HG03378 (cell line): ENCODE measurements at regions not wholly inside any gene's neighbourhood (a gene's known extent, or its start where the extent isn't known, plus 50 kb on each side); places are given as distances from the start of the nearest gene placed in this dataset.
A peak's percentile ranks its signal among the peaks of the same experiment; 100 is the strongest.

ENCODE experiments used
- ATAC-seq: cut with Tn5 transposase; IDR thresholded peaks from one replicate; pipeline ENCODE4 v1.9.1; 2021; ENCODE audit warnings: mild to moderate bottlenecking, moderate library complexity; ENCODE audit not compliant: unreplicated experiment

DNA sequence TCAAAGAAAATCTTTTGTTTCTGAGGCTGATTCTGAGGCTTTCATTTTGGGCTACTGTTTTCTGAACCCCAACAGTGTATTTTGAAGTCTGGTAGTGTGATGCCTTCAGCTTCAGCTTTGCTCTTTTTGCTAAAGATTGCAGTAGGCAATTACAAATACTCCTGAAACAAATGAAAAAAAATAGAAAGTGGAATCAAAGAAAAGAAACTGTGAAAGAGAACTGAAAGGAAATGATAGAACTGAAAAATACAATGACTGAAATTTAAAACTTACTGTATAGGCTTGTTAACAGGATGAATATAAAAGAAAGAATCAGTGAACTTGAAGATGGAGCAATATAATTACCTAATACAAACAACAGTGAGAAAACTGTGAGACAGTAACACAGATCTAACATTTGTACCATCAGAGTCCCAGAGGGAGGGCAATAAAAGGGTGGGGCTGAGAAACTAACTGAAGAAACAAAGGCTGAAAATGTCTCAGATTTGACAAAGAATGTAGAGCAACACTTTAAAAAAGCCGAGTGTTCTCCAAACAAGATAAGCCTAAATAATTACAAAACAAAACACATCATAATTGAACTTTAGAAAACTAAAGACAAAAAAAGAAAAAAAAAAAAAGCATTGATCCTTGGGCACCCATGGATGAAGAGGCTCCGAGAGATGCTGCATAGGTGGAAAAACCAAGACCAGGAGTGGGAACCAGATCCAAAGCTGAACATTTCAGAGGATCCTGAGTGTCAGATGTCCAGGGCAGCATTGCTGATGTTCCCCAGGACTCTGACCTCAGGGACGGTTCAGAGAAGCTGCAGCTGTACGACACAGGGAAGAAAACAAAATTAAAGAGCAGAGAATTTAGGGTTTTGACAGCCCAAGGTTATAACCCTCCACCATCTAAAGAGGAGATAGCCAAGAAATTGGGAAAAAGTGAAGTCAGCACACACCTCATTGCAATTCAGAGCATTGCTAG lies 223.2 kb upstream of the IGFBP3 start:
- no peak for ATAC-seq

DNA sequence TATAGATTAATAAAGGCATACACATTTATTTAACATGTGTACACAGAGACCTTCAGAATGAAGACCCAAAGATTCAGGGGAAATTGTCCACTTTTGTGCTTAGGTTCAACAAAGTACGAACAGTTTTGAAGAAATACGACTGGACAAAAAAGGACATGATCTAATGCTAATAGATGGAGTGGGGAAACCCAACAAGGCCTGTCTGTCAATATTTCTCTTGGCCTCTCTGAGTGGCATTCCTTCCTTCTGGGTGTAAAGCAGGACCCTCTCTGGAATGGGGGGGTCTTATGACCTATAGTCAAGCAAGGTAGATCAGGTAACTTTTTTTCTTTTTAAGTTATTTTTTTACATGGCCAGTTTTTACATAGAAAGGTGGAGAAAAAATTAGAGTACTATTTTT lies 222.3 kb upstream of the IGFBP3 start:
- no peak for ATAC-seq

DNA sequence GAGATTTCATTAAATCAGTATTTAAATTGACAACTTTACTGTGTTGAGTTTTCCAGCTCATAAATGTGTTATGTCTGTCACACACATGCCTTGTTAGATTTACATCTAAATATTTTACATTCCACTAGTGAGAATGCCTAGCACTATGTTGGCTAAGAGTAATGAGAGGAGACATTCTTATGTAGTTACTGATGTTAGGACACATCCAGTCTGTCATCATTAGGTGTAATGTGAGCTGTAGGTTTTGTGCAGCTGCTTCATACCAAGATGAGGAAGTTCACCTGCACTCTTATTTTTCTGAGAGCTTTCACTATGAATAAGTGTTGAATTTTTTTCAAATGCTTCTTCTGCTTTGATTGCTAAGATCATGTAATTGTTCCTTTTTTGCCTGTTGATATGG lies 218.0 kb upstream of the IGFBP3 start:
- peak; percentile 82 for ATAC-seq

DNA sequence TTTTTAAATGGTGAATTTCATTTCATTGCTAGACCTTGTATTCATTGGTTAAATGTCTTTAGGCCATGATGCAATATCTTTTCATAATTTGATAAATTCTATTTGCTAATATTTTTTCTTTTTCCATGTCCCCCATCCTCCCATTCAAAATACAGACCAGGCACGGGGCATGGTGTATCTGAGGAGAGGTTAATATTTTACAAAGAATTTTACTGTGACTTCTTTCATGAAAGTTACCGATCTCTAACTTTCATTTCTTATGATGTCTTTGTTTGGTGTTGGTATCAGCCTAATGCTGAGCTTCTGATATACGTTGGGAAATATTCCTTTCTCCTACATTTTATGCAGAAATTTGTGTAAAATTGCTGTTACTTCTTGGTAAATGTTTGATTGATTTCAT lies 216.7 kb upstream of the IGFBP3 start:
- no peak for ATAC-seq

DNA sequence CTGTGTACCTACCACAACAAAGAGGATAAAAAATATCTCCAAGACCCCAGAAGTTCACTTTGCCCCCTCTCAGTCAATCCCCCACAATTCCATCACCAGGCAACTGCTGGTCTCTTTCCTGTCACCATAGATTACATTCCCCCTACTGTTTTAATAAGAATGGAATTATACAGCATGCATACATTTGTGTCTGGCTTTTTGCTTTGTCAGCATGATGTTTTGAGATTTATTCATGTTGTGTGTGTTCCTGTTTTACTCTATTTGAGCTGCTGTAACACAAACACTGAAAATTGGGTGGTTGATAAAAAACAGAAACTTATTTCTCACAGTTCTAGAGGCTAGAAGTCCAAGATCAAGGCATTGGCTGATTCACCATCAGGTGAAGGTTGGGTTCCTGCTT lies 214.5 kb upstream of the IGFBP3 start:
- ATAC-seq: no peak

DNA sequence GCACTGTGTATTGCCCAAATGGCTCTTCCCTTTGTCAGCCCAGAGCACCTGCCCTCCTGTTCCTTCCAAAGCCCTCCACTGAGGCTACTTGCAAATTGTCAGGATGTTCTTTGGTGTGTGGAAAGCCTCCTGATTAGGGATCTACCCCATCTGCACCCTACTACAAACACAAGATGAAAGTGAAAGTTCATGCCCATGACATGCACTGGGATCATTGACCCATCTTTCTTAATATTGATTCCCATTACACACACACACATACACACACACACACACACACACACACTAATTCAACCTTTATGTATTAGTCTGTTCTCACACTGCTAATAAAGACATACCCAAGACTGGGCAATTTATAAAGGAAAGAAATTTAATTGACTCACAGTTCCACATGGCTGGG lies 213.7 kb upstream of the IGFBP3 start:
- ATAC-seq: no peak

DNA sequence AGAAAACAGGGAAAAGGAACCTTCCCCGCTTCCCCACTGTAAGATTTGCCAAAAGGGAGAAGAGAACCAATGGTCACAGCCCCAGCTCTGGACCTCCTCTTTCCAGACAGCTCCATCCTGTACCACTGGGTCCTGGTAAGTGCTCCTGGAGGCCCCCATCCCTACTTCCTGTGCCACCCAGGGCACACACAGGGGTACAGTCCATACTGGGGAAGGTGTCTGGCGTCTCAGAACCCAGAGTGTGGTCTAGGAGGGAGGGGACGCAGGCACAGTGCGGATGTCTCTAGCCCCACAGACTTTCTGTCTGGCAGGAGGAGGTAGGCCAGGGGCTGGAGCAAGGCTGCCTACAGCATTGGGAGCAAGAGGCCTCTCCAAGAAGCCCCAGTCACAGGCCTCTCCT lies 213.3 kb upstream of the IGFBP3 start:
- no peak for ATAC-seq

DNA sequence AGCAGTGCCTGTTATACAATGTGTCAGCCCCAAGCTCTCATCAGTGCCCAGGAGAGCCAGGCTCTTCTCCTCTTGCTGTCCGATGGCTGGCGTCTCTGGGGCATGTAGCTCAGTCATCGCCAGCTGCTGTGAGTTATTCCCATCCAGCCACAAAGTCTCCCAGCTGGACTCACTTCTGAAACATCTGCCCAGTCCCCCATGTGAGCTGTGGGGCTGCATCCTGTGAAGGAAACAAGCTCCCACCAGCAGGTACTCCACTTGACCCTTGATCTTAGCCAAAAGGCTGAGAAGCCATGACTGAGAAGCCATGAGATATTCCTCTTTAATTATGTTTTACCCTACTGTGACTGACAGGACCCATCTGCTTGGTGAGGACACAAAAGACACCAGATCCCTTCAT lies 212.7 kb upstream of the IGFBP3 start:
- no peak for ATAC-seq

DNA sequence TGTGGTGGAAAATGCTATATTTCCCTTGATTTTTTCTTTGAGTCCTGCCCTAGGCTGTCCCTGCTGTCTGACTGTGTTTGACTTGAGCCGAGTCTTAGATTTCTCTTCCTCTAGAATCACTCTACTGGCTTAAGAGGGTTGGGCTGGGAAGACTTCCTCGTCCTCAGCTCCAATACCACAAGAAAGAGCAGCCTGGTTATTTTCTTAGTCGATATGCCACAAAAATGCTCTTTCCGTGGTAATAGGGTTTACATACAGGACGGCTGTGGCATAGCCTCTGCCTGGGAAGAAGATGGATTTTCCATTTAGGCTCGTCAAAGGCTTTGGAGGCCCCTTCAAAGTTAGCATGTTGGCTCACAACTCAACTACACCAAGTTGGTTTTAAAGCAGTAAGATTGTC lies 212.0 kb upstream of the IGFBP3 start:
- ATAC-seq: no peak

DNA sequence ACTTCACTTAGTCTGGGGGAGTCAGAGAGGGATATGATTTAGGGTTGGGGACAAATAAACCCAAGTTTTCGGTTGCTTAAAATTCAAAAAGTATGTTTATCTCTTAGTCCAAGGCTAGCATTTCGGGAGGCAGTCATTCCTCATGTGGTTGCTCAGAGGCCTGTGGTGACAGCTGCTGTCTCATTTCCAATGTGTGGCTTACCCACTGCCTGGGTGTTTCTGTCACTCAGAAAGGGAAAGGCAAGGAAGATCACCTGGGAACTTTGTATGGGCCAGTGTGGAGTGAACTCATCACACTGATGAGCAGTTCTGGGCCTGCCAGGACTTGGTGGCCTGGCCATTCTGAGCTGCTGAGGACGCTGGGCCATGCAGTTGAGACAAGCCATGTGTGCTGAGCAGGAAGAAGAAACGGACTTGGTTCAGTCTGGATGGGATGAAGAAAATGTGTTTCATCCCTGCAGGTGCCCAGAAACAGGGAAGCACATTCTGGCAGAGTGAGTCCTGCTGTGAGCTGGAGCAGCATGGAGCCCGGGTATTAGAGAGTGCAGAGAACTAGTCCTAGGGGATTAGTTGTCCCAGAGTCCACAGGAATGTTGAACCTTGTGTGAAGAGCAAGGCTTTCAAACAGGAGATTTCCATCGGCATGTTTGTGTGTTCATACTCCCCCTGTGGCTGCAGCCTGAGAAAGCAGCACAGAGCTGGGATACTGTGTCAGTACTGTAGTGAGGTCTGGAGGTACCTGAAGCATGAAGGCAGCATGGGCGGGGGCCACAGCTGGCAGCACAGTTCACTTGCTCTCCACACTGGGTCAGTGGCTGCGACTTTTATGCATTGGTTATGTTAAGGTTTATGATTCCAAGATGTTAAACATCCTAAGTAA lies 211.1 kb upstream of the IGFBP3 start:
- no peak for ATAC-seq

DNA sequence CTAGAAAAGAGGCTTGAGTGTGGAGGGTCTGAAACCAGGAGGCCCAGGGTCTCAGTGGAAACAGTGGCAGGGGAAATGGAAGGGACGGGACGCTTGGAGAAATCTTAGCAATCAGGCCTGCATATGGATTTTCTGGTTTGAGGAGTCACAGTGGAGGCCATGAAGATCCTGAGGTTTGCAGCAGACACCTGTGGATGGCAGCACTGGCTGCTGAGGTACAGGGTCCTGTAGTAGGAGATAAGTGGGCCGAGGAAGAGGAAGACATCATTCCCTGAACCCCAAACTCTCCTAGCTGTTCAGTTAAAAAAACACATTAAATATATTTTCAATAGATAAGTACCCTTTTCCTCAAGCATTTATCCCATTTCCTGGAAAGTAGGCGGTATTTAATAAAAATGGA lies 208.8 kb upstream of the IGFBP3 start:
- ATAC-seq: no peak

DNA sequence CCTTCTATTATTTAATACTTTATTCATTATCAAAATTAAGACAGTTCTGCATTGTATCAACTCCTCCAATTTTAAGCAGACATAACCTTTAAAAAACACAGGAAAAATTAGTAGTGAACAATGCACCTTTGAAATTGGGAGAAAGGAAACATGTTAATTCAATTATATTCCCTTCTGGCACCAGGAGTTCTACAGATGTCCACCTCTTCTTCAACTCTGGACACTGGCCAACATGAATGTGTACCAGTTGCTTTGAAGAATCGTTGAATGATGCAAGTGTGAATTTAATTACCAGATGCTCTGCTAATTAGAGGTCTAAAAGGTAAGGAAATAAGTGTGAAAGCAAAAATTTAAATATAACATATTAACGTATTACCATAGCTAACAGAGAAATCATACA lies 206.7 kb upstream of the IGFBP3 start:
- no peak for ATAC-seq

DNA sequence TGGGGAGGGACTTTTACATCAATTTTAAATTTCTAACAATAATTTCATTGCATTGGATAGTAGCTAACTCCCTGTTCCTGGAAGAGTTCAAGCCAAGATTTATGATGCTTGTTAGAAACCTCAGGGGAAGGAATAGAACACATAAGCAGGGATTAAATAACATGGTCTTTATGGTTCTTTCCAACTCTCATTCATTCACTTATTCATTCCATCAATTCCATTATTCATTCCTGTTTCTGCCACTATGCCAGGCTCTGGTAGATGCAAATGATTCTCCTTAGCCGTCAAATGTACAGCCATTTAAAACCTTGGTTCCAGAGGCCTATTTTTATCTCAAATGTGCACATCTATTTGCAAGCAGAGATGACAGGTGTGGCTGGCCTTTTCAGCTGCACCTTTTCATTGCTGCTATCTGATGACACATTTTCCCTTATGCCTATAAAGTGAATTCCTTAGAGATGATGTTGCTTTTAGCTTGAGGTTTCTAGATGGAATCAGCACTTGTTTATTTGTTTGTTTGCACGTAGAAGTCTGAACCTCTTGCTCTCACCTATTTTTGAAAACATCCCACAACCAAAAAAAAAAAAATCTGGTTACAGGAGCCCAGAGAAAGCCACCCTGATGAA lies 205.7 kb upstream of the IGFBP3 start:
- no peak for ATAC-seq

DNA sequence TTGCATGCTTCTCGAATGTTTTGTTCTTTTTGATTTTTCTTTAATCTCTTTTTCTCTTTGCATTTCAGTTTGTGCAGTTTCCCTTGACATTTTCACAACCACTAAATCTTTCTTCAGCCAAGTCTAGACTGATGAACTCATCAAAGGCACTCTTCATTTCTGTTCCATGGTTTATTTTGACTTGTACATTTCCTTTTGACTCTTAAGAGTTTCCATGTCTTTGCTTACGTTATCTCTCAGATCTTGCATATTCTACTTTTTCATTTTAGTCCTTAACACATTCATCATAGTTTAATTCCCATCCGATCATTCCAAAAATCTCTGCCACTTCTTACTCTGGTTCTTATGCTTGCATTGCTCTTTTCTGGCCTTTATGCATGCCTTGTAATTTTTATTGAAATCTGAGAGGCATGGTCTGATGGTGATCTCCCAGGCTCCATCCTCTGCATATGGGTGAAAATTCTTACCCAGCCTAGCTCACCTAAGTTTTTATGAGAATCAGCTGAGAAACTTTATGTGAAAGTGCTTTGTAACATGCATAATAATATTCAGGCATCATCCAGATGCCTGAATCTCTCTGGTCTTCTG lies 202.8 kb upstream of the IGFBP3 start:
- ATAC-seq: no peak

DNA sequence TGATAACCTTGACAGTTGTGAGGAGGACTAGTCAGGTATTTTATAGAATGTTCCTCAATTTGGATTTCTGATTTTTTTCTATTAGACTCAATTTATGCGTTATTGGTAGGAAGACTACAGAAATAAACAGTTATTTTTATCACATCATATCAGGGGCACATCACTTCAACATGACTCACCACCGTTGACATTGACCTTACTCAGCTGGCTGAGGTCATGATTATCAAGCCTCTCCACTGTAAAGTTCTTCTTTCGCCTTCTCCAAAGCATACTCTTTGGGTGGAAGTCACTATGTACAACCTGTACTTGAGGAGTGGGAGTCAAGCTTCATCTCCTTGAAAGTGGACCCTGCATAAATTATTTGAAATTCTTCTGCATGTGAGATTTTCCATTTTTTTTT lies 194.3 kb upstream of the IGFBP3 start:
- ATAC-seq: no peak

DNA sequence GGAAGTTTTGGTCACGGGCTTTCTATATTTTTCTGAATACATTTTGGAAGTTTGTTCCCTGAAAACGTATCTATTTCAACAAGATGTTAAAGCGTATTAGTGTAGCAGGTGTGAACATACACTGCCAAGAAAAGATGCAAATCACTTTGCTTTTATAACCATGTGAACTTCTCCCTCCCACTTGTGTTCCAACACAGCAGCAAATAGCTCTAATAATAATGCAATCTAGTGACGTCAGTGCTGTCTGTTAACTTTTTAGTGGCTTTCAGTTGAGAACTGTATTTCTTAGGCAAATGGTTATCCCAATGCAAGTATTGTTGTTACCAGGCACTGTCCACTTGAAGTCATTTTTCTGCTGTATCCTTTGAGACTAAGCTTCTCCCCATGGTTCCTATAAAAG lies 188.4 kb upstream of the IGFBP3 start:
- no peak for ATAC-seq

DNA sequence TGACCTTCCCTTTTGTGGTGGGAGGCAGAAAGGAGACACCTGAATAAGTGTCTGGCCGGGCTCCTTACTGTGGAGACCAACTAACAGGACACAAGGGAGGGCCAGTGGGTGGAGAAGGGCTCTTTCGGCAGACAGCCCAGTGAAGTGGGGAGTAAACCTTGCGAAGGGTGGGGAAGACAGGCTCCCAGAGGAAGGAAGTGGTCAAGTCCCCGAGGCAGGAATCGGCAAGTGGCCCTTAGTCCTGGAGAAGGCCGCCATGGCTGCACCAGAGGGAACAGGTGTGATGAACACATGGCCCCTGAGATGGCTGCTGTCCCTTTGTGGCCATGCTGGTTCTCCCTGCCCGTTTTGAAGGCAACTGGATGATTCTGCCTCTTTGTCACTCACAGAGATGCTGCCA lies 187.2 kb upstream of the IGFBP3 start:
- no peak for ATAC-seq

DNA sequence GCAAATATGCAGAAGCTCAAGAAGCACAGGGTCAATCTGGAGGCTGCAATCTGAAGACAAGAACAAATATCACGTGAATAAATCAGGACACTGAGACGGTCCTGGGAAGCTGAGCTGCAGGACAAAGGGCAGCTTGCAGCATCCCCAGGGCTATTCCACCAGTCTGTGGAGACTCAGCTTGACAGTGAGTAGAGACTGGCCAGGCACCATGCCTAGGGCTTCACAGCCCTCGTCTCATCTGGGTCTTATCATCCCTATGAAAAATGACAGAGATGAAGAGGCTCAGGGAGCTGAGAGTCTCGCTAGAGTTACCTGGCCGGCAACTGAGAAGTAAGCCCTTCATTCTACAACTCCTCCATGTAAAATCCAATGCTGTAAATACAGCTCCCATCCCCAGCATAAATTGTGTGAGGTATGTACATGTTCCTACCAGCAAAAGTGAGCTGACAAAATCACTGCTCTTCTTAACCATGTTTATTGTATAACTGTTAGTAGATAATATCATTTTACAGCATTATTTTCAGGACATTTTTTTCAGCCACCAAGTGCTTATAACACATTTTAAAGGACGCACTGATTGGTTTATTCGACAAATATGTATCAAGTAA lies 186.6 kb upstream of the IGFBP3 start:
- ATAC-seq: no peak

DNA sequence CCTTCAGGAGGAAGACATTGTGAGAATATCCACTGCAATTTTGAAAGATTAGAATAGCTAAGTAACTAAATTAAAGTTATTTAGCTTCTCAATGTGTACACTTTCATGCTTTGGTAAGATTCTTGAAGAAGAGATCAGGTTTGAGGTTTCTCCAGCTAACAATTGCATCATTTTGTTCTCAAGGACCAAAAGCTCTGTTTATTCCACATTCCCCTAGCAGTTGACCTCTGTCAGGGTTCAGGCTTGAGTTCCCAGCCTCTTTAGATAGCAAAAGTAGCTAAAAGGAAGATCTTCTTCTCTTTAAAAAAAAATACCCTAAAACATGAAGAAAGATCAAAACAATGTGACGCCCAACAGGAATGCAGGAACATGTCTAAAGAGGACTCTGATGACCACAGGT lies 179.4 kb upstream of the IGFBP3 start:
- no peak for ATAC-seq

DNA sequence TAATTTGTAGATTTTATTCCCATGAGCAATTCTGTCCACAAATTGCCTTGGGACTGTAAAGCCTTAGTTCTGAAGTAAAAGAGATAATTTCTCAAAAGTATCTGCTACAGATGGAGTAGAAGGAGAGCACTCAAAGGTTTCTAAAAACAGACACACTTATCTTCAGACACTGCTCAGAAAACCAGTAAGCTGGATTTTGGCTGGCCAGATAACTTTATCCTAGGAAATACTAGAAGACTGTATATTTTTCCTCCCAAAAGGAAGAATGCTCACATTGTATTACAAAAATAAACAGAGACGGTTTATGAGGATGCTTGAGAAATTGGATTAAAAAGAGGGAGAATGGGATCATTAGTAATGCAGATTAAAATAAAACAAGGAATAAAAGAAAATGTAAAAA lies 178.0 kb upstream of the IGFBP3 start:
- ATAC-seq: no peak

DNA sequence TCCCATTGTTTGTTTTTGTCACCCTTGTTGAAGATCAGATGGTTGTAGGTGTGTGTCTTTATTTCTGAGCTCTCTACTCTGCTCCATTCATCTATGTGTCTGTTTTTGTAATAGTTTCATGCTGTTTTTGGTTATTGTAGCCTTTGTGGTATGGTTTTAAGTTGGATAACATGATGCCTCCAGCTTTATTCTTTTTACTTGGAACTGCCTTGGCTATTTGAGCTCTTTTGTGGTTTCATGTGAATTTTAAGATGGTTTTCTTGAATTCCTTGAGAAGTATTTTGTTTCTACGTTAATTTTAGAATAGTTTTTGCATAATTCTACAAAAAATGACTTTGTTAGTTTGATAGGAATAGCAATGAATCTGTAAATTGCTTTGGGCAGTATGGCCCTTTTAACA lies 170.0 kb upstream of the IGFBP3 start:
- ATAC-seq: no peak
